GM12878 (cell line): ENCODE measurements at regions not wholly inside any gene's neighbourhood (a gene's known extent, or its start where the extent isn't known, plus 50 kb on each side); places are given as distances from the start of the nearest gene placed in this dataset.

ENCODE experiments used
- ATAC-seq: fragments of 200-7000 bp; cut with Tn5 transposase; 3 replicates; pipeline ENCODE4 v1.9.1; 2020; ENCODE audit warnings: mild to moderate bottlenecking, moderate library complexity
- BruUV-seq: library from RNA; stranded (reverse); fragments of 400-500 nt; replicated peaks from 2 replicates; lab custom pipeline; 2021; lab: Mats Ljungman, UMichigan
- CTCF ChIA-PET: fragments of 300-600 bp; sonication (Branson Sonifier 250); formaldehyde crosslinking; extraction: SDS; loops from one replicate; lab custom pipeline; 2021; ENCODE audit warnings: inconsistent platforms; lab: Yijun Ruan, JAX
- POLR2A ChIA-PET: fragments of 350-600 bp; formaldehyde crosslinking; extraction: SDS; loops from one replicate; lab custom pipeline; 2021; ENCODE audit warnings: inconsistent platforms; lab: Charles Lee
- RAD21 ChIA-PET: fragments of 300-600 bp; sonication (Branson Sonifier 250); formaldehyde crosslinking; loops from one replicate; lab custom pipeline; 2023; ENCODE audit warnings: antibody characterized with exemption; ENCODE audit not compliant: unreplicated experiment; lab: Charles Lee
- SMC1A ChIA-PET: fragments of 300-600 bp; sonication (Branson Sonifier 250); formaldehyde crosslinking; loops from one replicate; lab custom pipeline; 2023; ENCODE audit not compliant: unreplicated experiment, uncharacterized antibody; lab: Charles Lee
- DNase-seq: peaks from one replicate; pipeline ENCODE4 v3.0.0-alpha.2; 2011; ENCODE audit warnings: low read depth, low spot score
- FAIRE-seq: peaks from 3 replicates; lab custom pipeline; 2011; peaks lifted over from hg19 to GRCh38; lab: Jason Lieb, UNC
- H2AFZ ChIP-seq: 2 replicates; pipeline ENCODE4 v1.6.0; 2011; ENCODE audit warnings: low read depth, low read length, control low read depth; ENCODE audit not compliant: control insufficient read depth
- H3K27ac ChIP-seq: 2 replicates; pipeline ENCODE4 v1.5.1; 2011; ENCODE audit warnings: control low read depth; ENCODE audit not compliant: control insufficient read depth, insufficient read depth
- H3K27me3 ChIP-seq, 2 experiments: replicated peaks in 1 of 2; 2 replicates each; pipeline versions ENCODE4 v1.6.0 to v1.6.1; 2011; ENCODE audit warnings: low read length in 1 of 2; ENCODE audit not compliant: control insufficient read depth in 2 of 2, insufficient read depth in 2 of 2
- H3K36me3 ChIP-seq, 2 experiments: 2 replicates each; pipeline ENCODE4 v1.5.1; 2011; ENCODE audit warnings: low read length in 1 of 2; ENCODE audit not compliant: control insufficient read depth in 2 of 2, insufficient read depth in 2 of 2
- H3K4me1 ChIP-seq: 2 replicates; pipeline ENCODE4 v1.6.1; 2011; ENCODE audit warnings: mild to moderate bottlenecking, low read length, moderate library complexity, mixed read lengths; ENCODE audit not compliant: control insufficient read depth, insufficient read depth
- H3K4me2 ChIP-seq: 2 replicates; pipeline ENCODE4 v1.6.0; 2011; ENCODE audit warnings: control low read depth; ENCODE audit not compliant: control insufficient read depth, insufficient read depth
- H3K4me3 ChIP-seq: fragments of 200-600 bp; sonication (generic); 2 replicates; pipeline ENCODE4 v1.5.1; 2016
- H3K79me2 ChIP-seq: 2 replicates; pipeline ENCODE4 v1.6.0; 2011; ENCODE audit warnings: low read length; ENCODE audit not compliant: control insufficient read depth, insufficient read depth
- H3K9ac ChIP-seq: 2 replicates; pipeline ENCODE4 v1.8.0; 2011; ENCODE audit warnings: low read length, control low read depth, mixed read lengths; ENCODE audit not compliant: control insufficient read depth, insufficient read depth
- H3K9me3 ChIP-seq: replicated peaks from 3 replicates; pipeline ENCODE4 v1.5.1; 2011; ENCODE audit warnings: mild to moderate bottlenecking, low read length; ENCODE audit not compliant: control insufficient read depth, insufficient read depth
- H4K20me1 ChIP-seq: 2 replicates; pipeline ENCODE4 v1.6.0; 2011; ENCODE audit not compliant: control insufficient read depth, insufficient read depth
- EP300 ChIP-seq, 2 experiments: fragments of 150-350 bp in 1 of 2; IDR thresholded peaks; 2 replicates each; pipeline ENCODE4 v1.6.1; 2011 to 2012; ENCODE audit warnings: low read depth in 2 of 2, low read length in 2 of 2, borderline replicate concordance in 1 of 2, improper control_type of control experiment in 1 of 2, inconsistent platforms in 1 of 2; ENCODE audit not compliant: control insufficient read depth in 1 of 2
- RCOR1 ChIP-seq: conservative IDR thresholded peaks from 2 replicates; pipeline ENCODE4 v1.6.1; 2012; ENCODE audit warnings: low read depth, low read length, improper control_type of control experiment
- WGBS: methylation state at CpG from one replicate; pipeline ENCODE4 v1.1.6; 2016; ENCODE audit warnings: low lambda C conversion rate; ENCODE audit not compliant: insufficient replicate concordance, insufficient coverage; ENCODE audit errors: missing lambda C conversion rate; 5-methylcytosine and 5-hydroxymethylcytosine counted together
- in situ Hi-C: fragments of 300-500 bp; cut with MboI; formaldehyde crosslinking; loops from 9 replicates; pipeline ENCODE4 v1.14.3; 2018; ENCODE audit warnings: mixed read lengths
- intact Hi-C: fragments of 100-400 bp; cut with micrococcal nuclease; formaldehyde crosslinking; loops from one replicate; pipeline ENCODE4 v1.14.2; 2022; ENCODE audit not compliant: unreplicated experiment
- TF ChIP-seq, protein P1 (sequence below): fragments of 450-650 bp; IDR thresholded peaks from 2 replicates; pipeline ENCODE4 v1.6.1; 2017; ENCODE audit warnings: mild to moderate bottlenecking, low read depth, inconsistent platforms; ENCODE audit not compliant: poor library complexity, severe bottlenecking
- TF ChIP-seq, protein P2 (sequence below): fragments of 450-650 bp; IDR thresholded peaks from 2 replicates; pipeline ENCODE4 v1.6.1; 2016; ENCODE audit warnings: mild to moderate bottlenecking

DNA sequence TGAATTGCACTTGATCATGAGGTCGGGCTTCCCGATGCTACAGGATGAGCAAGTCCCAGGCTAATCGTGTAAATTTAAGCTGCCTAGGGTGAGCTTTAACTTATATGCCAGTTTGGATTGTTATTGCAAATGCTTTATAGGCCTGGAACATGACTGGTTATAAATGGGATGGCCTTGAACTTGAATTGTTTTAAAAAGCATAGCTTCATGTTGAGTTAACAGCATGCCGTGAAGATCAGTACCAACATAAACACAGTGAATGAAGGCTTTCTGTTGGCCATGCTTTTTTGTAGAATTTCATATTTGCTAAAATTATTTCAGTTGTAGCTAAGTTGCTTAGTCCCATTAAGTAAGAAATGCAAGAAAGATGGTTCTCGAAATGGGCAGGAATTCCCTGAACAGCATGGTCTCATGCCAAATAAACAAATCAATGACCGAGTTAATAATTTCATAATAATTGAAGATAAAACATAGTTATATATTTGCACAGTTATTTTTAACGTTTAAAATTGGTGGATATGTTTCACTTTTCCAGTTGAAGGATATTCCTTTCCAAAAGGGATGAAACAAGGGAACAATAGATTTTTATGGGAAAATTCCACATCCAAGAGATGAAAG lies 76.6 kb upstream of the ARID1B start:
- FAIRE-seq (no peak), DNase-seq (no peak), ATAC-seq (no peak)
- no peaks in the 10 kb centered on the region for H3K27me3 ChIP-seq
- ChIA-PET CTCF (interaction anchor here (0.8 to 2.5 kb wide), 10 partner anchors 11 to 136 kb away, joined by 3 to 11 read pairs (median 6); no protein-coding TSS in a partner anchor), SMC1A (interaction anchor here (0.7 to 9.8 kb wide), 13 partner anchors 10 to 89 kb away, joined by 3 to 266 read pairs (median 4); partner anchors contain the start of gene ARID1B), POLR2A (interaction anchor here (0.8 to 3.9 kb wide), 8 partner anchors 8 to 80 kb away, joined by 3 to 33 read pairs (median 5); no protein-coding TSS in a partner anchor), RAD21 (interaction anchor here (0.6 to 6.1 kb wide), 13 partner anchors 9 to 135 kb away, joined by 3 to 136 read pairs (median 5); partner anchors contain the start of gene ARID1B)
- peaks cover 42% of the 10 kb centered on the region for H3K4me1 ChIP-seq
- WGBS, result 91% methylated on average over 7 of the region's 7 CpGs
- BruUV-seq, result no TSS peak
- H3K27ac ChIP-seq, result peak overlapping the region; percentile 12; the same call in 1 of the 2 replicates
- TF ChIP-seq EP300 (IDR thresholded peaks at IDR 0.05; ENCODE audit: borderline replicate concordance in 1 of 2, control insufficient read depth in 1 of 2, low read depth in 2 of 2, low read length in 2 of 2) (no peak), RCOR1 (no peak)
- TF ChIP-seq, protein P1, sequence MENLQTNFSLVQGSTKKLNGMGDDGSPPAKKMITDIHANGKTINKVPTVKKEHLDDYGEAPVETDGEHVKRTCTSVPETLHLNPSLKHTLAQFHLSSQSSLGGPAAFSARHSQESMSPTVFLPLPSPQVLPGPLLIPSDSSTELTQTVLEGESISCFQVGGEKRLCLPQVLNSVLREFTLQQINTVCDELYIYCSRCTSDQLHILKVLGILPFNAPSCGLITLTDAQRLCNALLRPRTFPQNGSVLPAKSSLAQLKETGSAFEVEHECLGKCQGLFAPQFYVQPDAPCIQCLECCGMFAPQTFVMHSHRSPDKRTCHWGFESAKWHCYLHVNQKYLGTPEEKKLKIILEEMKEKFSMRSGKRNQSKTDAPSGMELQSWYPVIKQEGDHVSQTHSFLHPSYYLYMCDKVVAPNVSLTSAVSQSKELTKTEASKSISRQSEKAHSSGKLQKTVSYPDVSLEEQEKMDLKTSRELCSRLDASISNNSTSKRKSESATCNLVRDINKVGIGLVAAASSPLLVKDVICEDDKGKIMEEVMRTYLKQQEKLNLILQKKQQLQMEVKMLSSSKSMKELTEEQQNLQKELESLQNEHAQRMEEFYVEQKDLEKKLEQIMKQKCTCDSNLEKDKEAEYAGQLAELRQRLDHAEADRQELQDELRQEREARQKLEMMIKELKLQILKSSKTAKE, result no peak
- TF ChIP-seq, protein P2, sequence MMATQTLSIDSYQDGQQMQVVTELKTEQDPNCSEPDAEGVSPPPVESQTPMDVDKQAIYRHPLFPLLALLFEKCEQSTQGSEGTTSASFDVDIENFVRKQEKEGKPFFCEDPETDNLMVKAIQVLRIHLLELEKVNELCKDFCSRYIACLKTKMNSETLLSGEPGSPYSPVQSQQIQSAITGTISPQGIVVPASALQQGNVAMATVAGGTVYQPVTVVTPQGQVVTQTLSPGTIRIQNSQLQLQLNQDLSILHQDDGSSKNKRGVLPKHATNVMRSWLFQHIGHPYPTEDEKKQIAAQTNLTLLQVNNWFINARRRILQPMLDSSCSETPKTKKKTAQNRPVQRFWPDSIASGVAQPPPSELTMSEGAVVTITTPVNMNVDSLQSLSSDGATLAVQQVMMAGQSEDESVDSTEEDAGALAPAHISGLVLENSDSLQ, result no peak
- no peaks in the 10 kb centered on the region for H4K20me1 ChIP-seq
- H3K36me3 ChIP-seq, result no peaks in the 10 kb centered on the region
- H3K9ac ChIP-seq, result no peak overlapping the region
- H3K4me2 ChIP-seq, result no peak overlapping the region
- peaks cover 9% of the 10 kb centered on the region for H3K79me2 ChIP-seq
- no peaks in the 10 kb centered on the region for H3K9me3 ChIP-seq
- in situ Hi-C loops (no loop called here), intact Hi-C loops (no loop called here)
- H2AFZ ChIP-seq, result no peak overlapping the region
- H3K4me3 ChIP-seq, result no peak overlapping the region
